GM19372 (cell line): ENCODE measurements at regions not wholly inside any gene's neighbourhood (a gene's known extent, or its start where the extent isn't known, plus 50 kb on each side); places are given as distances from the start of the nearest gene placed in this dataset.
"Not testable (repeated sequence)": the region's sequence is repeated elsewhere in the genome, so short reads cannot be mapped to it uniquely, and the experiment has no call there.

ENCODE experiments used
- ATAC-seq: cut with Tn5 transposase; IDR thresholded peaks from one replicate; pipeline ENCODE4 v1.9.1; 2021; ENCODE audit warnings: mild to moderate bottlenecking, low read depth, moderate library complexity; ENCODE audit not compliant: unreplicated experiment

GRCh38 chr4:126448086-126448845 lies 1133.5 kb downstream of the FAT4 start:
- no peak for ATAC-seq

GRCh38 chr4:126451237-126451873 lies 1136.6 kb downstream of the FAT4 start:
- ATAC-seq, result no peak

- no peak for ATAC-seq
Observed at GRCh38 chr4:126455865-126456264, 1141.1 kb downstream of the FAT4 start.

GRCh38 chr4:126458993-126459392 lies 1144.2 kb downstream of the FAT4 start:
- no peak for ATAC-seq

GRCh38 chr4:126465341-126465740 lies 1150.6 kb downstream of the FAT4 start:
- ATAC-seq, result no peak

GRCh38 chr4:126466848-126467247 lies 1152.1 kb downstream of the FAT4 start:
- ATAC-seq, result no peak

GRCh38 chr4:126468144-126468543 lies 1153.4 kb downstream of the FAT4 start:
- ATAC-seq, result no peak

GRCh38 chr4:126470862-126471261 lies 1156.1 kb downstream of the FAT4 start:
- no peak for ATAC-seq

- ATAC-seq, result no peak
Observed at GRCh38 chr4:126475730-126476129, 1157.0 kb upstream of the INTU start.

- ATAC-seq, result no peak
Observed at GRCh38 chr4:126479709-126480108, 1153.0 kb upstream of the INTU start.

GRCh38 chr4:126482311-126482710 lies 1150.4 kb upstream of the INTU start:
- no peak for ATAC-seq

GRCh38 chr4:126486377-126486776 lies 1146.4 kb upstream of the INTU start:
- ATAC-seq, result no peak

GRCh38 chr4:126489826-126490463 lies 1142.8 kb upstream of the INTU start:
- ATAC-seq, result no peak

- ATAC-seq, result no peak
Observed at GRCh38 chr4:126495163-126495752, 1137.5 kb upstream of the INTU start.

- no peak for ATAC-seq
Observed at GRCh38 chr4:126512979-126513378, 1119.8 kb upstream of the INTU start.

GRCh38 chr4:126513596-126513995 lies 1119.2 kb upstream of the INTU start:
- ATAC-seq, result no peak

- ATAC-seq, result no peak
Observed at GRCh38 chr4:126520731-126521130, 1112.0 kb upstream of the INTU start.

- ATAC-seq, result not testable (repeated sequence)
Observed at GRCh38 chr4:126525400-126525799, 1107.4 kb upstream of the INTU start.

- ATAC-seq, result no peak
Observed at GRCh38 chr4:126526335-126526734, 1106.4 kb upstream of the INTU start.

GRCh38 chr4:126529997-126530396 lies 1102.8 kb upstream of the INTU start:
- no peak for ATAC-seq

- no peak for ATAC-seq
Observed at GRCh38 chr4:126530996-126531585, 1101.7 kb upstream of the INTU start.
